GM12873 (cell line): ENCODE measurements at regions not wholly inside any gene's neighbourhood (a gene's known extent, or its start where the extent isn't known, plus 50 kb on each side); places are given as distances from the start of the nearest gene placed in this dataset.

ENCODE experiments used
- CTCF ChIP-seq: IDR thresholded peaks from 2 replicates; pipeline ENCODE4 v1.5.1; 2012; ENCODE audit warnings: low read depth, mild to moderate bottlenecking, moderate library complexity, low read length, control low read depth; ENCODE audit not compliant: insufficient read depth; ENCODE audit errors: missing control alignments

GRCh38 chrX:76228499-76228898, 55.6 kb downstream of the PBDC1 start:
- no peak for TF ChIP-seq CTCF

- TF ChIP-seq CTCF, result no peak
These were observed 76.0 kb downstream of the PBDC1 start for GRCh38 chrX:76248901-76249300.

- peak; percentile 57 for TF ChIP-seq CTCF
These were observed 80.6 kb downstream of the PBDC1 start for GRCh38 chrX:76253432-76253831.

- TF ChIP-seq CTCF, result peak; percentile 71
These were observed 106.1 kb downstream of the PBDC1 start for GRCh38 chrX:76279007-76279406.
